ENCODE measurements at regions not wholly inside any gene's neighbourhood (a gene's known extent, or its start where the extent isn't known, plus 50 kb on each side); places are given as distances from the start of the nearest gene placed in this dataset.

DNA sequence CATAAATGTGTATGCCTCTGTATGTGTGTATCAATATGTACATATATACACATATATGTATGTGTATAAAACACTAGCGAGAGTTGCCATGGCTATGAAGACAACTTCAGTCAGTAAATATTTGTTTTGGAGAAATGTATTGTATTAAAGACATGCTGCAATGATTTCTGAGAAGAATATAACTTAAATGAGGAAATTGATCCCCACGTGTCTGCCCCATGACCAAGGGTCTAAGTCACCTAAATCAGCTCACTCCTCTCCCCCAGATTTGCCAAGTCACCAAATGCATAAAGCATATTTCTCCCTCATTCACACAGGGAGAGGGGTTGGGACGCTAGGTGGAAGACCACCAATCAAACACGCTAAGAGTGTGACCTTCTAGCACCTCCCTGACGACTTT is 58.3 kb upstream of the LYST start:
- DNase-seq: no peak

DNA sequence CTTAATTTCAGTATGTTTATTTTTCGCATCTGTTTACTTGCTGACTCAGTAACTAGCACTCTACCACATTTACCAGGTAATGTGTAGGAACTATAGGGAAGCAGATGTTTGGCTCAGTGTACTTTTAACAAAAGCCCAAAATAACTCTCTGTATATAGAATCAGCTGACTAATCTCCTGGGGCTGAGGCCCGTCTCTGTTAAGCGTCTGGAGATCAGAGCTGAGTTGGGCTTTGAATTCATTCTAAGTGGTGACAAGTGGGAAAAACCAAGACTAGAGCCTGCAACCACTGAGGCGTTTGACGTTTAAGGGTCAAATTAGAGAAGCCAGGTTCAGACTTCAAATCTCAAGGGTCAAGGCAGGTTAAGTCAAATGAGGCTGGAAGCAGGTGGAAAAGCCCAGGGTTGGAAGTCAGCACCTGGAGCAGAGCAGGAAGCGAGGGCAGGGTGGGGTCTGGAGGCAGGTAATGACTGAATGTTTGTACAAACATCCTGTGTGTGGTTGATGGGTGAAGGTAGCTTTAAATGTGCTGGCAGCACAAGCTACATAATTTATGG is 56.8 kb upstream of the LYST start:
- DNase-seq: no peak

DNA sequence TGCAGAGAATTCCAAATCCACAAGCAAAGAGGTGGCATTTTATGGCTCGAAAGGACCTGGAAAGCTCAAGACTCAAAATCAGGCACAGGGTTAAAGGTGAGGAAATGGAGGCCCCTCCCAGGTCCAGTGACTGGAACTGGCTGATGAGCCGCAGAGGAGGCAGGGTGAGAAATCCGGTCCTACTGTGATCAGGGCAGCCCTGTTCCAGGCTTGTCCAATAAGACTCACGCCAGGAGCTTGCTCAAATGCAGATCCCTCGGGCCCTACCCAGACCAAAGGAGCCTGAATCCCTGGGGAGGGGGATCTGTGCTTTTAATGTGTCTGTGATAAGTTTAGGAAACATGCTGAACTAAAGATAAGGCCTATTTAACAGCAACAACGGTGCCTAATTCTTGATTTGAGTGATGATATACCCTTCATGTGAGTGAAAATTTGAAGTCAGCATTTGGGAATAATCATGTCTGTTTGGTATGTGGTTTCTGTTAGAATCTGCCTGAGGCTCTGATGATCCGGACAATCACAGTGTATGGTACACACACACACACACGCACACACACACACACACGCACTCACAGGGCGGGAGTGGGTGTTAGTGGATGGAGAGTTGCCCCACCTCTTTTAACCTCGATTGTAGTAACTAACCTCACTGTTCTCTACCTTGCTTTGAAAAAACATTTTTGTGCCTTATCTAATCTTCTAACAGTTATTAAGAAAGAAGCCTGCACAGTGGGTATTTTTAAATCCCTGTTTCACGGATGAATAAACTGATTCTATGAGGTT is 54.1 kb upstream of the LYST start:
- no peak for DNase-seq

DNA sequence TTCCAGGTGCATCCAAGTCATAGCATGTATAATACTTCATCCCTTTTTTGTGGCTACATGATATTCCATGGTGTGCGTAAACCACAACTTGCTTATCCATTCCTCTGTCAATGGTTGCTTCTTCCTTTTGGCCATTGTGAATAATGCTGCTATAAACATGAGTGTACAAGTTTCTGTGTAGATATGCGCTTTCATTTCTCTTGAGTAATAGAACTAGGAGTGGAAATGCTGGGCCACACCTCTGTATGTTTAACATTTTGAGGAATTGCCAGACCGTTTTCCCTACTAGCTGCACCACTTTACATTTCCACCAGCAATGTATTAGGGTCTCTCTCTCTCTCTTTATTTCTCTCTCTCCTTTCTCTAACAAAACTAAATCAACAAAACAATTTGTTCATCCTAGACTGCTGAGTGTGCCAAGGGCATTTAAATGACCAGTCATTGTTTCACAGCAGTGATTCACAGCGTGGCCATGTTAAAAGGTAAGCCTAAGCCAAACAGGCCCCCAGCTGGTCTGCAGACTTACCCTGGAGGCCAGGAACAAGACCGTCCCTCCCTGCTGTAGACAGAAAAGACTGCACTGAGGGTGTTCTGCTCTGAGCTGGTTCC is 53.2 kb upstream of the LYST start:
- DNase-seq: no peak

DNA sequence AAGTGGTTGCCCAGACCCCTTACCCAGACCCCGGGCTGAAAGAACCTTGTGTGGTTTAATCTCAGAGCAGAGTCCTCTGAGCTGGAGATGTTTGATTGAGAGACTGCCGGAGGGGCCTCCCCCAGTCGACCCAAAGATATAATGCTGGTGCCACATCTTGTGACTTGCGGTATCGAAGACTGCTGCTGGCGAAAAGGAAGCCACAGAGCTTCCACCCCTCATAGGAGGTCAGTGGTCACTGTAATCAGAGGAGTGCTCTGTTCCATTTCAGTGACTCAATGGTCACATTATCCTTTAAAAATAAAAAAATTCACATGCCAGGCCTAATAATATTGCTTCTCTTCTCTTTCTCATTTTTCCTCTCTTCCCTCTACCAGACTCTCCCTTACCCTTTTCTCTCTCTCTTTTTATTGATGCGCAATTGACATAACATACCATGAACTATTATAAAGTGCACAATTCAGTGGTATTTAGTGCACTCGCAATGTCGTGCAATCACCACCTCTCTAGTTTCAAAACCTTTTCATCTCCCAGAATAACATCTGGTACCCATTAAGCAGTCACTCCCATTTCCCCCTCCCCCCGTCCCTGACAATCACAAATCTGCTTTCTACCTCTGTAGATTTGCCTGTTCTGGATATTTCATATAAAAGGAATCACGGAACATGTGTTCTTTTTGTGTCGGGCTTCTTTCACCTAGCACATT is 52.6 kb upstream of the LYST start:
- DNase-seq: no peak

DNA sequence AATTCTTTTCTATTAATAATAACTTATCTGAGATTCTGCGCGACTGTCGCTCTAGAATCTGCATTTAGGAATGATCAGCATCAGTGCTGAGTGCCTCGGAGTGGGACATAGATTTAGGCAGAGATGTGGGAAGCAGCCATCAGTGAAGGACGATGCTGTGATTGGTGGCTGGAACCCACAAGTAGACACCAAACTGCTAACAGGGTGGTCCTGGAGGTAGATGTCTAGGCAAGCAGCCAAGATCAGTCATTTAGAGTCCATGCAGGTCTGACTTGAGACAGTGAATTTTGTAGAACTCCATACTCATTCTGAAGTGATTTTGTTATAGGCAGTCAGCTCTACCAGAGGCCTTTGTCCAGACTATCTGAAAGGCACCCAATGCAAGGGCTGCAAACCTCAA is 51.8 kb upstream of the LYST start:
- no peak for DNase-seq

DNA sequence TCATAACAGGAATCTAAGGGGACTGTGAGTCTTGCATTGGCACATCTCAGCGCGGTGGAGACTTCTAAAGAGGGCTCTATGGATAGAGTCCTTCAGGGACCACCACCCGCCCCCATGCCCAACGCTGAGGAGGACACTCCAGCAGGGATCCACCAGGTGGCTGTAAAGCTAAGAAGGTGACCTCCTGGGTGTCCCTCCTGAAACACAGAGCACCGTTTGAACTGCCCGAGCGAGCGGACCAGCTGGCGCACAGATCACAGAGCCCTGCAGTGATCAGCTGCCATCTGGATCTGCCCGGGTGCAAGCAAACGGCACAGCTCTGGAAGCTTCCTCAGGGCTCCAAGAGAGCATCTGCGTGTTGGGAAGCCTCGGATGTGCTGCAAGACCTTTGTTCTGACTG is 51.3 kb upstream of the LYST start:
- no peak for DNase-seq

DNA sequence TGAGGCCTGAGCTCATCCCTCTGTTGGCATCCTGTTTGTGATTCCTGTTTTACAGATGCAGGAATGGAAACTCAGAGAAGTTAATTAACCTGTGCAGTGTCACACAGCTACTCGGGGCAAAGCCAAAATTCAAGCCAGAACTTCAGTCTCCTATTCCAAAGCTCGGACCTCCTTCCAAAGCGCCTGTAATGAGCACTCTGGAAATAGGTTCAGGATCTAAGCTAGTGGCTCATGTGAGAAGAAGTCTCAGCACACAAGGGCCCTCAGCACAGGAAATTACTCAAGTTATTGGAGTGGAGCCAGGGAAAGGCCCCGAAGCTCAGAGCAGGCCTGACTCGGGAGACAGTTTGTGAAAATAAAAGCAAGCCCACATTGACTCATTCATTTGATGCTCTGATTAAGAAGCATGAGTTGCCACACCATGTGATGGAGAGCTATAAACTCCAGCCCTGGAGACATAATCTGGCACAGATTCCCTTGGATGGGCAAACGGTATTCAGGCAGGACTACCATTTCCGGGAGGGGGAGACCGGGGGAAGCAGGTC is 50.6 kb upstream of the LYST start:
- peak; percentile 60 to 72 for DNase-seq
